HG02571 (cell line): ENCODE measurements at regions not wholly inside any gene's neighbourhood (a gene's known extent, or its start where the extent isn't known, plus 50 kb on each side); places are given as distances from the start of the nearest gene placed in this dataset.

Experiments used
- ATAC-seq: cut with Tn5 transposase; IDR thresholded peaks from one replicate; pipeline ENCODE4 v1.9.1; 2021; ENCODE audit warnings: mild to moderate bottlenecking, moderate library complexity; ENCODE audit not compliant: unreplicated experiment

GRCh38 chr7:145928937-145929336, 187.7 kb upstream of the CNTNAP2 start:
- no peak for ATAC-seq

DNA sequence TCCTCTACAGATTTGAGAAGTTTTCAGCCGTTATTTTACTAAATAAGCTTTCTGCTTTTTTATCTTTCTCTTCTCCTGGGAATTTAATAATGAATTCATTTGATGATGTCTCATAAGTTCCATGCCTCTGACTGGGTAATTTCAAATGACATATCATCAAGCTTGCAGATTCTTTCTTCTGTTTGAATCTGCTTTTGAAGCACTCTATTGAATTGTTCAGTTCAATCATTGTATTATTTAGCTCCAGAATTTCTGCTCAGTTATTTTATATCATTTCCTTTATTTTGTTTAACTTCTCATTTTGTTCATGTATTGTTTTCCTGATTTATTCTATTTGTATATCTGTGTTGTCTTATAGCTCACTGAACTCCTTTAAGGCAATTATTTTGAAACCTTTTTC, 196.9 kb upstream of the CNTNAP2 start:
- no peak for ATAC-seq

DNA sequence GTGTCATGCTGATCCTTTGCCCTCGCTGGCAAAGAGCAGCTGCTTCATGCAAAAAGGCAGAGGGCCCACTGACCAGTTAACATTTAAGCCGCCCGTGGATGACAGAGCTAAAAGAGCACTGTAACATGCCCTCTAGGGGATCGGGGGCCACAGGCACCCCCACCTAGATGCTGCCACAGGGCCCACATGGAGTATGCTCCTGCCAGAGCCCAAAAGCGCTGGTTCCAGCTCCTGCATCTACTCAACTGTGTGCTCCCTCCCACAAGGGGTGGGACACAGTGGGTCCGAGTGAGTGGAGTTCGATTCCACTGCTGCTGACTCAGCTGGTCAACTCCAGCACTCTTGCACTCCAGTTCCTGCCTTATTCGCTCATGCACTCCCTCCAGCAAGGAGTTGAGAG, 199.8 kb upstream of the CNTNAP2 start:
- ATAC-seq: no peak

DNA sequence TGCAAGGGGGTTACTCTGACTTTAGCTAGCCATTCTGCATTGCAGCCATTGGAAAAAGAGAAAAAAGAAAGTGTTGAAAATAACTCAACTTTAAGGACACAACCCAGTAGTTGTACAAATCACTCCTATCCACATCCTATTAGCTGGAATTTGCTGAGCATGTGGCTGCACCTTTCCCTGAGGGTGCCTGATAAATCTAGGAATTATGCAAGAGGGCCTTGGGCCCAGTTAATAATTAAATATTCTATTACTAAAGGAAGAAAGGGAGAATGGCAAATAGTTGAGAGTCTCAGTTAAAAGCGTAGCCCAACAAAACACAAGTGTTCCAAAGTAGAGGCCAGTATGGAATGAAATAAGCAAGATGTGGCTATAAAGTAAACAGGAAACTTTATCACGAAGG, 200.9 kb upstream of the CNTNAP2 start:
- no peak for ATAC-seq

DNA sequence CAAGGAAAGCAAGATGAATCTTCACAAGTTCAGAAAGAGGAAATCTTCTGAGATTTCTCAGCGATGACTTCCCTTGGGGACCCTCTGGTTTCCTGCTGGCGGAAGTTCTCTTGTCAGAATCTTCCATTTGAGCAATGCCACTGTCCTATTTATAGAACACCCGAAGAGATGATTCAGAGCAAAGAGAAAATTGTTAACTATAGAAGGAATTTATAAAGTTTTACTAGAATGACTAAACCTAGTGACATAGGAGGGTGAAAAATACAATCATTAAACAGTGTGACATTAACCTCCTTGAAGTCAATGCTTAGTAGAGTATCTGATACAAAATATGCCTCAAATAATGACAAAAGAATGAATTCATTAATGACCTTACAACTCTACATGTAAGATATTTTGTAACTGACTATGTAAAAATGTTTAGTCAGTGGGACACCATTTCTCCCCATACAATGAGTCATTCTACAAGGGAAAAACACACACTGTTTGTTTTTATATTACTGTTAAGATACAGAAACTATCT, 206.5 kb upstream of the CNTNAP2 start:
- no peak for ATAC-seq

DNA sequence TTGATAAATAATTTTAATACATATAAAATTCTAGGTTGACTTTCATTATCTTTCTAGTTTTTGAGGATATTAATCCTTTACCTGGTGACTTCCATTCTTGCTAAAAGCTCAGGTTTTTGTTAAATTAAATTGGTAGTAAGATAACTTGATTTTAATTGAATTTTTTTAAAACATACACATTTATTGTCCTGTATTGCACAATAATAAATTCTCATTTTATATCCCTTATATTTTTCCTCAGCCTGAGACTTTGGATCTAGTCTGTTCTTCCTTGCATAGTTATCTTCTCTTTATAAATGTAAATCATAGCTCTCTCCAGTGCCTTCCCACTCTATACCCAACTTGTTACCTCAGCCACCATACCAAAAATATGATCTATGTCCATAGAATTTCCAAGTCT, 212.9 kb upstream of the CNTNAP2 start:
- no peak for ATAC-seq

DNA sequence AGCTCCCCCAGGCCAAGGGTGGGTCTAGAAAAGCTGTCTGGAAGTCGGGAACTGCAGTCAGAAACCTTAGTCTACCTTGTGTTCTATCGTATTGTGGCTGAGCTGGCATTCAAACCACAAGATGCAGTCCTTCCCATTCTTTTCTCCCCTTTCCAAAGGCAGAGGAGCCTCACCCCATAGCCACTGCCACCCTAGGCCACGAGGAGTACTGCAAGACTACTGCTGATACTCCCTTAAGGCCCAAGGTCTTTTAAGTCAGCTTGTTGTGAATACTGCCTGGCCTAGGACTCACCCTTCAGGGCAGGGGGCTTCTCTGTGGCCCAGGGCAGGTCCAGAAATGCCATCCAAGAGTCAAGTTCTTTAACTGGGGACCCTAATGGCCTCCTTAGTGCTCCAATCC, 214.5 kb upstream of the CNTNAP2 start:
- no peak for ATAC-seq

DNA sequence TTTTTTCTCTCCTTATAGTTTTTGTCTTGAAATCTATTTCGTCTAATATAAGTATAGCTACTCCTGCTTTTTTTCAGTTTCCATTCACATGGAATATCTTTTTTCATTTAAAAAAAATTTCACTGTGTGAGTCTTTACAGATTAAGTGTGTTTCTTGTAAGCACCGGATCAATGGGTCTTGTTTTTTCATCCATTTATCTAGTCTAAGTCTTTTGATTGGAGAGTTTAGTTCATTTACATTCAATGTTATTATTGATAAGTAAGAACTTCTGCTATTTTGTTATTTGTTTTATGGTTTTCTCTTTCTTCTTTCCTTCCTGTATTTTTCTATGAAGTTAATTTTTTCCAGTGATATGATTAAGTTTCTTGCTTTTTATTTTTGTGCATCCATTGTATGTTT, 216.7 kb upstream of the CNTNAP2 start:
- ATAC-seq: no peak

GRCh38 chr7:145893925-145894535, 222.6 kb upstream of the CNTNAP2 start:
- no peak for ATAC-seq

DNA sequence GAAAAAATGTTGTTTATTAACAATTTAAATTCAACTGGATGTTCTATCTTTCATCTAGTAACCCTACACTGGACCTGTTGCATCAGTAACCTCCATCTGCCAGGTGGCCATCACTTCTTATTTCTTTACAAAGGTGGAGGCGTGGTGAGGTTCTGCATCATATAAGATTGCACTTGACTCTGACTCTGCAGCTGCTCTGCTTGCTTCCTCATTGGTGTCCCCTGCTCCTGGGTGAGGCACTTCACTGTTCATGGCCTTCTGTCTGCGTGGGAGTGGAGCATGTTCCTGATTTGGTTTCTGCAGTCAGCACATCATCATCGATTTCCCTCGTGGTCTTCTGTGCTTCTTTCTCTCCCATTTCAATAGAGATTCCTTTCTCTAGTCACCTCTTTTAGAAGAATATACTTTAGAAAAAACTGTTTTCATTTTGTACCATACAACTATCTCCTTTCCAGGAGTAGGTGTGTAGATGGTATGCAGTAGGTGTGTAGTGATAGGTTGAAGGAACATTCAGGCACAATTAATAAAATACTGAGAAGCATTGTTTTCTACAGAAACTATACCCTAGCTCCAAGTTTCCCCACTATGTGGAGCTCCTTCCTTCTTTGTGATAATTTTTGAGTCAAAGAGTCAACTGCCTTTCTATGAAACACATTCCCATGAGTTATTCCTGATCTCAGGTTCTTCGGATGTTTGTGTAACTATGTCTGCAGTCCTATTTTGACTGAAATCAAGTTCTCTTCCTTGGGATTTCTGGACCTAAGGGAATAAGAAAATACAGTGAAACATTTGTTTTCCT, 231.7 kb upstream of the CNTNAP2 start:
- no peak for ATAC-seq

DNA sequence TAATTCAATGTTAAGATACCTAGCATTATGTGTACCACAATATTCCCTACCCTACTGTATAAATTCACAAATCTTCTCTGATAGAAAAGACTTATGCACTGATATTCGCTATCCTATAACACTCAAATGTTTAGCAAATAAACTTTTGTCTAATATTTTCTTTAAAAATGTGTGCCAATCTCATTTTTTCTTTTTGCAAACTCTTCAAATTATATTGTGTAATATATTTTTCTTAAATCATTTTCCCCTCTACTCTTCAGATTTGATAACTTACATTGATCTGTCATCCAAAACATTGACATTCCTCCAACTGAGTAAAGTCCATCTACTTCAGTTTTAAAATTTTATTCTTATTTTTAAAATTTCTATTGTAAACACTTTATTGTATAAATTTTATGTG, 240.2 kb upstream of the CNTNAP2 start:
- ATAC-seq: no peak

DNA sequence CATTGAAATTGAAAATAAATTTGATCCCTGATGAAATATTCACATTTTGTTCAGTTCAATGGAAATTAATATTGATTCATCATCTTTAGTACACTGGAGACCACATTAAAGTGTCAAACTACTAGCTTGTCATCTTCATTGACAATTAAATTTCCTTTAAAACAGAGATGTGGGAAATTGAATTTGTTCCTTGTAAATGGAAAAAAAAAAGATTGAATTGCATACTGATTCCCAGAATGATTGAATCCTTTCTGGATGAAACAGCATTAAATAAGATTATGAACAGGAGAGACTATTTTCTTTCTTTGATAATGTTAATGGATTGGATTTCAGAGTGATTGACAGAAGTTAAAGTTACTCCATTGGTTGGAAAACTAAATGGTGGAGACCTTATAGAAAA, 241.3 kb upstream of the CNTNAP2 start:
- no peak for ATAC-seq

- no peak for ATAC-seq
Observed at GRCh38 chr7:145868935-145869334, 247.7 kb upstream of the CNTNAP2 start.

DNA sequence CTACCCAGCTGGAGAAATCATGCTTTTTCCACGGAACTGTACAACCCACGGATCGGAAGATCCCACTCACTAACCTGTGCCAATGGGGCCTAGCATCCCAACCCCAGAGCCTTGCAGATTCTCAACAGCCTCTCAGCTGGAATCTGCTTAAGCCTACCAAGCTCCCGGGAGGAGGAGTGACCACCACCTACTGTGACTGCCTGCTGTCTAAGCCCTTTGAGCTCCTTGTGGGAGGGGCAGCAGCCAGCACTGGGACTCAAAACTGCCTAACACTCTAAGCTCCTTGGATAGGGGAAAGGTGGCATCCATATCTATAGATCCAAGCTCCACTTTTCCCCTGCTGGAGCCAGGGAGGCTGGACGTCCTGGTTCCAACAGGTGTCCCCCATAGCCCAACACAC, 254.4 kb upstream of the CNTNAP2 start:
- ATAC-seq: no peak

GRCh38 chr7:145860809-145861208, 255.8 kb upstream of the CNTNAP2 start:
- no peak for ATAC-seq

DNA sequence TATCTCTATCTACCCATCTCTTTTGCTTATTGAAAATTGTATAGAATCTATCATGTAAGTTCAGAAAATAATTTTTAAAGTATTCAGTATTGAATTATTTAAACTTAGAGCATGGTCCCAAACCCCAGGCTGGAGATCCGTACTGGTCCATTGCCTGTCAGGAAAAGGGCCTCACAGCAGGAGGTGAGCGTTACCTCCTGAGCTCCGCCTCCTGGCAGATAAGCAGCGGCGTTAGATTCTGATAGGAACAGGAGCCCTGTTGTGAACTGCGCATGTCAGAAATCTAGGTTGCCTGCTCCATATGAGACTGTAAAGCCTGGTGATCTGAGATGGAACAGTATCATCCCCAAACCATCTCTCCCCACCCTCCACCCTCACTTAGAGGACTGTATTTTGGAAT, 266.0 kb upstream of the CNTNAP2 start:
- no peak for ATAC-seq

GRCh38 chr7:145848691-145849090, 267.9 kb upstream of the CNTNAP2 start:
- no peak for ATAC-seq

- ATAC-seq: no peak
Observed at GRCh38 chr7:145845345-145845744, 271.3 kb upstream of the CNTNAP2 start.

GRCh38 chr7:145839814-145840213, 276.8 kb upstream of the CNTNAP2 start:
- ATAC-seq: no peak

DNA sequence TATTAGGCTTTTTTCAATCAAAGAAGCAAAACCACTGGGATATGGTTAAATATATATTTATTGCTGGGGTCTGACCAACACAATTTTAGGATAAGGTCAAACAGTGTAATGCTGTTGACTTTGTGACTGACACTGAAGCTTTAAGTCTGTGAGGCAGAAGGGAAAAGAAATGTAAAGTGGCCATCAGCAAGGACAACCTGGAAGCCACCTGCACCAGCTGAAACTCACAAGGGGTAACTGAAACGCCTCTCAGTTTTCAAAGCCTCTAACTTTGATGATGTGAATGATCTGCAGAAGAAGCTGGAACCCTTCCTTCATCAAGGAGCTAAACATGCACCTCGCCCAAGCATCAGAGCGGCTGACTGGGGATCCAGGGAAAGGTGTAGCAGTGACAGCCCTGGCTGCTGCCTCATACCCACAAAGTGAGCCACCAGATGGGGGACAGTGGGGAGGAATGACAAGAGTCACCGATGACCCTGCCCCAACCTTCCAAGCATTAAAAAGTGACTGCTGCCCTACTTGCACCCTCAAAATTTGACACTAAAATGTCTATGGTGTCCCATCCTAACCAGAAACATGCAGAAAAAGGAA, 284.9 kb upstream of the CNTNAP2 start:
- no peak for ATAC-seq

- ATAC-seq: no peak
Observed at GRCh38 chr7:145817687-145818086, 298.9 kb upstream of the CNTNAP2 start.

DNA sequence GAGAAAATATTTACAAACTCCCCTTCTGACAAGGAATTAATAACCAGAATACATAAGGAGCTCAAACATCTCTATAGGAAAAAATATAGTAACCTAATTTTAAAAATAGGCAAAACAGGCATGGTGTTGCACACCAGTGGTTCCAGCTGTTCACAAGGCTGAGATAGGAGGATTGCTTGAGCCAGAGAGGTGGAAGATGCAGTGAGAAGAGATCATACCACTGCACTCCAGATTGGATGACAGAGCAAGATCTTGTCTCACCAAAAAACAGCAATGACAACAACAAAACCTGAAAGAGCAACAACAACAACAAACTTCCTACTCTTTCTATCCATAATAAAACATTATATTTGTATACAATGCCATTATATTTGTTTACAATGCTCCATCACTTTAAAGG, 304.4 kb upstream of the CNTNAP2 start:
- no peak for ATAC-seq
